ENCODE measurements at regions not wholly inside any gene's neighbourhood (a gene's known extent, or its start where the extent isn't known, plus 50 kb on each side); places are given as distances from the start of the nearest gene placed in this dataset.
"Not testable (repeated sequence)": the region's sequence is repeated elsewhere in the genome, so short reads cannot be mapped to it uniquely, and the experiment has no call there.

- no peak for FAIRE-seq
Observed at GRCh38 chr10:56096226-56096517, 264.9 kb downstream of the ZWINT start.

GRCh38 chr10:56095506-56096225 is 265.4 kb downstream of the ZWINT start:
- FAIRE-seq, result no peak

- FAIRE-seq, result not testable (repeated sequence)
Observed at GRCh38 chr10:56093645-56094044, 267.4 kb downstream of the ZWINT start.

- no peak for FAIRE-seq
Observed at GRCh38 chr10:56091872-56092271, 269.2 kb downstream of the ZWINT start.

- FAIRE-seq, result no peak
Observed at GRCh38 chr10:56090914-56091540, 270.0 kb downstream of the ZWINT start.

GRCh38 chr10:56085406-56086122 is 275.5 kb downstream of the ZWINT start:
- FAIRE-seq, result no peak

GRCh38 chr10:56082169-56082568 is 278.9 kb downstream of the ZWINT start:
- no peak for FAIRE-seq

- no peak for FAIRE-seq
Observed at GRCh38 chr10:56068473-56069263, 292.4 kb downstream of the ZWINT start.

GRCh38 chr10:56068040-56068439 is 293.0 kb downstream of the ZWINT start:
- no peak for FAIRE-seq

- no peak for FAIRE-seq
Observed at GRCh38 chr10:56063642-56064041, 297.4 kb downstream of the ZWINT start.

- FAIRE-seq, result no peak
Observed at GRCh38 chr10:56057860-56058259, 303.2 kb downstream of the ZWINT start.

- no peak for FAIRE-seq
Observed at GRCh38 chr10:56035489-56035888, 325.6 kb downstream of the ZWINT start.

- no peak for FAIRE-seq
Observed at GRCh38 chr10:56028298-56029132, 332.5 kb downstream of the ZWINT start.

GRCh38 chr10:56012101-56012500 is 349.0 kb downstream of the ZWINT start:
- no peak for FAIRE-seq

GRCh38 chr10:56003555-56003954 is 357.5 kb downstream of the ZWINT start:
- no peak for FAIRE-seq

GRCh38 chr10:55989188-55989587 is 371.9 kb downstream of the ZWINT start:
- no peak for FAIRE-seq

- no peak for FAIRE-seq
Observed at GRCh38 chr10:55979203-55979602, 381.9 kb downstream of the ZWINT start.

GRCh38 chr10:55966101-55966500 is 395.0 kb downstream of the ZWINT start:
- no peak for FAIRE-seq

- no peak for FAIRE-seq
Observed at GRCh38 chr10:55943403-55943802, 417.7 kb downstream of the ZWINT start.

GRCh38 chr10:55929291-55929690 is 431.8 kb downstream of the ZWINT start:
- FAIRE-seq, result no peak

GRCh38 chr10:55899472-55900147 is 461.4 kb downstream of the ZWINT start:
- not testable (repeated sequence) for FAIRE-seq

- FAIRE-seq, result no peak
Observed at GRCh38 chr10:55897490-55897921, 463.6 kb downstream of the ZWINT start.
